ENCODE measurements at regions not wholly inside any gene's neighbourhood (a gene's known extent, or its start where the extent isn't known, plus 50 kb on each side); places are given as distances from the start of the nearest gene placed in this dataset.

DNA sequence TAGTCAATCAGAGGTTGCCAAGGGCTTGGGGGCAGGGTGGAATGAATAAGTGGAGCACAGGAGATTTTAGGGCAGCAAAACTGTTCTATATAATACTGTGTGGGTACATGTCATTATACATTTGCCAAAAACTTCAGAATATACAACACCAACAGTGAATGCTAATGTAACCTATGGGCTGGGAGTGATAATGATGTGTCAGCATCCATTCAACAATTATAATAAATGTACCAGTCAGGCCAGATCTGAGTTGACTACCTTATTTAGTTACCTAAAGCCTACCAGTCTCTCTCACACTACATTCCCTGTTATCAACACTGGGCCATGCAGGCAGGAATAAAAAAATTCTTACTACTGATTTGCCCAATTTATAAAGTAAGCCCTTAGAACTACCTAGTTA is 884.5 kb downstream of the TLE1 start:
- no peaks in the 10 kb centered on the region for H3K27me3 Mint-ChIP-seq
- DNase-seq = no peak
- H3K9me3 Mint-ChIP-seq = peaks cover 2% of the 10 kb centered on the region
- H3K36me3 Mint-ChIP-seq = no peaks in the 10 kb centered on the region
- CTCF ChIA-PET = no interaction called here
- H3K4me1 Mint-ChIP-seq = no peaks in the 10 kb centered on the region
- no peak overlapping the region for H3K4me3 Mint-ChIP-seq
- no peak overlapping the region for H3K27ac Mint-ChIP-seq

DNA sequence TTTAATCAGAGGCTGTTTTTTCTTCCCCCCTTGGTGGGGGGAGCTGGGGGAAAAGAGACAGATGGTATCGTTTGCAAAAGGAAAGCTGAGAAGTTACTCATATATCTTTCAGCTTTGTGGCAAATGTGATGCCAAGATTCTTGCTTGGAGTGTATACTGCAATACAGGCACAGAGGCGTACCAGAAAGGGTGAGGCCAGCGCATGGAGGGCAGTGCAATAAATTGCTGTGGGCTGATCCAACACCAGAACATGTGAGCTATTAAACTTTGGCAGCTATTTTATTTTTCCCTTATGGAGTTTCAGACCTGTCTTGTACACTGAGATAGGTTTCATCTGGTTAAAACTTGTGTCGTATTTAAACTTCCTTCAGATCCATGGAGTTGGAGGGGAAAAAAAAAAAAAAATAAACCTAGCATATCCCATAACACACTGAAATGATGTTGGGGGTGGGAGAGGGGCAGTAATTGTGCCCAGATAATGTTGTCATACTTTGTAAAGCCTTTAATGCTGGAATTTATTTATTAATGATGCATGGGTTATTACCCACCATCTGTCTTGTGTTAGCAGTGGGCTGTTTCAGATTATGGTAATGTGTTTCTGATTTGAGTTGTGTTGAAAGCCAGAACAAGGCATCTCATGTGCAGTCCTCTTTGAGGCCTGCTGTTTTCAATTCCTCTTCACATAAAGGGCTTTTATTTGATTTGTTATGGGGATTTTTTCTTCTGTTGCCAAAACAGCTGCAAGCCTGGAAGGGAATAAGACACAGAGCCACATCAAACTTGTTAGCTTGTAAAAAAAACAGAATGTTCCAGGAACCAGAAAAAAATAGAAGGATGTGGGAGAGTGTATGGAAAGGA is 891.3 kb downstream of the TLE1 start:
- Mint-ChIP-seq H3K4me1 (no peaks in the 10 kb centered on the region), H3K36me3 (no peaks in the 10 kb centered on the region), H3K27ac (no peak overlapping the region), H3K4me3 (no peak overlapping the region), H3K9me3 (peaks cover 2% of the 10 kb centered on the region), H3K27me3 (no peaks in the 10 kb centered on the region)
- no peak for DNase-seq
- CTCF ChIA-PET = no interaction called here

DNA sequence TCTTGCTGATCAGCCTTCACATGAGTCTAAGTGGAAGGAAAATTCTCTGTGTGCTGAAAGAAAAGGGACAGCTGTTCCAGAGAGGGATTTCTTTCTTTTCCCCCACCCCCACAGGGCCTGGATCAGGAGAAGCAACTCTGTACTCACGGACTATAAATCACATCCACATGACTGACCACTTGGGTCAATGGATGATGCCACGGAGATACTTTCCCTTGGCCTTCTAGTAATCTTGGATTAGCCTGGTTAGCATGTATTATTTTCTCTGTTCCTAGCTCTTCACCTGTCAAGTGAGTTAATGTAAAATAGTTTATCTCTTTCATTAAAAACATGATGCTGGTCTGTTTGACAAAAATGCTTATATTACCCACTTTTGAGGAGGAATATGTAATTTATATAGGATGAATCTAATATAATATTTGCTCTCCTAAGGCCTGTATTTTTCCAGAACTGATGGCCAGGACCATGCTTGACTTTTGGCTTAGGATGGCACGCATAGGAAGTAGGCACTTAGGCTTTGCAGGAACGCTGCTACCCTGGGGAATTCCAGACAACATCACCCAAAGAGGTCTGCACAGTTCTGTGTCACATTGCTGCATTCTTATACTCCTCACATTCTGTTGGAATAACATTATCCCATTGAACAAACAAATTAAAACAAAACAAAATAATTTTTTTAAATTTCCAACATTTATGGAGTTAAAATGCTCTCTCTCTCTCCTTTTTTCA is 892.1 kb downstream of the TLE1 start:
- Mint-ChIP-seq H3K4me1 (no peaks in the 10 kb centered on the region), H3K27me3 (no peaks in the 10 kb centered on the region), H3K9me3 (peaks cover 2% of the 10 kb centered on the region), H3K4me3 (no peak overlapping the region), H3K27ac (no peak overlapping the region), H3K36me3 (no peaks in the 10 kb centered on the region)
- DNase-seq = no peak
- CTCF ChIA-PET = no interaction called here

DNA sequence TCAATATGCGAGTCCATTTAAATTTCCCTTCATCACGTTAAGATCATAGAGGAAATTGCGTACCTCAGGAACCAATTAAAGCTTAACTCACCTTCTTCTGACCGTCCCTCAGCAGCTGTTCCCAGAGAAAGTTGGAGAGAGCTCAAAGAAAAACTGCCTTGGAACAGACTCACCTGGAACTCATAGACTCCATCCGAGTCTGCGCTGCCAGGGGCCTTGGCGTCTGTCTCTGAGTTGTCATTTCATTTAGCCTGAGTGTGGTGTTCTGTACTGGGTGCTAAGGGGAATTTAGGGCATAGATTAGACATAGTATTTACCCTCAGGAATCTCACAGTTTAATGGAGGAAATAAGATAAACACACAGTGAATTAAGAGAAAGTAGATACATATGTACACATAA is 892.7 kb downstream of the TLE1 start:
- Mint-ChIP-seq H3K4me1 (no peaks in the 10 kb centered on the region), H3K27me3 (no peaks in the 10 kb centered on the region), H3K9me3 (peaks cover 2% of the 10 kb centered on the region), H3K4me3 (no peak overlapping the region), H3K27ac (no peak overlapping the region), H3K36me3 (no peaks in the 10 kb centered on the region)
- CTCF ChIA-PET = no interaction called here
- no peak for DNase-seq

DNA sequence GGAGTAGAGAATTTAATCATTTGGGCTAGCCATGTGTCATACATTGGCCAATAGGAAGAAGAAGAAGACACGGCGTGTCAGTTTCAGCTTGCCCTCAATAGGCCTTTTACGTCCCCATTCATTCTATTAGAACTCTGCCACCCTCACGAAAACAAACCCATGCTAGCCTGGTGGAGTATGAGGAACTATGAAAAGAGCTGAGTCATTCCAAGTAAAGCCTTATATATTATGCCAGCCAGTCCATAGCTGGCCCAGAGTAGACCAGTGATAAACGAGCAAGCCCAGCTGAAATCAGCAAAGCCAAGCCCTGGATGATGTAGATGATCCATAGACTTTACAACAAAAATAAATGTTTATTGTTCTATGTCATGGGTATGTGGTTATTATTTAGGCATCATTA is 895.1 kb downstream of the TLE1 start:
- Mint-ChIP-seq H3K27me3 (no peaks in the 10 kb centered on the region), H3K4me1 (no peaks in the 10 kb centered on the region), H3K9me3 (no peaks in the 10 kb centered on the region), H3K4me3 (no peak overlapping the region), H3K27ac (no peak overlapping the region), H3K36me3 (no peaks in the 10 kb centered on the region)
- CTCF ChIA-PET = no interaction called here
- DNase-seq = no peak

DNA sequence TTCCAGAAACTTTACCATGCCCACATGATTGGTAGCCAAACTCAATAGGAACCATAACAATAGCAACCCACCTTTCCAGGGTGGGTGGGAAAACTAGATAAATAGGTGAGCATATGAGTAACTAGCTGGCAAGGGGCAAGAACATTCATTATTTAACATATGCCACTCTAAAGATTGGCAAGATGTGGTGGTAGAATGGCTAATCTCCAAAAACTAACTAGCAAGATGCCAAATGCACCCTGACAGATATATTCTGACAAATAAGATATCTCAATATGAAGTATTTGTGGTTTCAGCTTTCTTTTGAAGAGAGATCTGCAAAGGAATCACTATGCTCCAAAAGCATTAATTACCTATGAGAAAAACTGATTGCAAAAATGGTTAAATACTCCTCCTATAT is 895.6 kb downstream of the TLE1 start:
- Mint-ChIP-seq H3K4me1 (no peaks in the 10 kb centered on the region), H3K36me3 (no peaks in the 10 kb centered on the region), H3K27me3 (no peaks in the 10 kb centered on the region), H3K9me3 (no peaks in the 10 kb centered on the region), H3K4me3 (no peak overlapping the region), H3K27ac (no peak overlapping the region)
- CTCF ChIA-PET = no interaction called here
- DNase-seq = no peak

DNA sequence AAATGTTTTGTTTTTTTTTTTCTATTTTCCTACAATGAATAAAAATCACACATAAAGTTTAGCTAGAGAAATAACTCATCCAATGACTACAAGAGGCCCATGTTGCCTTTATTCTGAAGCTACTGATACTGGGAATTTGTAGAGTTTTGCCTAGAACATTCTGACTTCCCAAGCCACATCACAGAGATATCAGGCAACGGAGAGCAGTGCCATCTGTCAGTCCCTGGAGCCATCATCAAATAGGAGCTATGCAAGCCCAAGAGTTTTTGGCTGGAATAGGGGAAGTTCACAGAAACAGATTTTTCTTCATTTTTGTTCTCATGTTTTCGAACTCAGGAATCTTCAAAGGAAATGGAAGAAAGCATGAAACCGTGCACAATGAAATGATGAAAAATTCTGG is 896.6 kb downstream of the TLE1 start:
- CTCF ChIA-PET = no interaction called here
- DNase-seq = no peak
- H3K9me3 Mint-ChIP-seq = no peaks in the 10 kb centered on the region
- no peaks in the 10 kb centered on the region for H3K27me3 Mint-ChIP-seq
- no peak overlapping the region for H3K27ac Mint-ChIP-seq
- no peak overlapping the region for H3K4me3 Mint-ChIP-seq
- H3K36me3 Mint-ChIP-seq = no peaks in the 10 kb centered on the region
- no peaks in the 10 kb centered on the region for H3K4me1 Mint-ChIP-seq

DNA sequence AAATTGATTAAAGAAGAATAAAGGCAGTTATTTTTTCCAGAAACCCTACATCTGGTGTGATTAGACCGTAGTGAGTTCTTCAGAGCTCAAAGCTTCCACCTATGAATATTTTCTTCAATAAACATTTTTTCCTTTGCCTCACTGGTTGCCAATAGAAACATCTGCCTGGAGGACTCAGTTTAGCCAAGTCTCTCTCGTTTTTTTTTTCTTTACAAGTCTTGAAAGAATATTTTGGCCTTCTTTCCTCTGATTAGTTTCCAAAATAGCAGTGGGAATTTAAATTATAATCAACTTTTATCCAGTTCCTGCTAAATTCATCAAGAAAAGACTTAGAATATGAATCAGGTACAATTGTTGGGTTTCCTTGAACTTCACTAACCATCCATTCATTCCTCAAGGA is 897.5 kb downstream of the TLE1 start:
- Mint-ChIP-seq H3K27me3 (no peaks in the 10 kb centered on the region), H3K4me1 (no peaks in the 10 kb centered on the region), H3K36me3 (no peaks in the 10 kb centered on the region), H3K9me3 (no peaks in the 10 kb centered on the region), H3K4me3 (no peak overlapping the region), H3K27ac (no peak overlapping the region)
- DNase-seq = no peak
- CTCF ChIA-PET = no interaction called here

DNA sequence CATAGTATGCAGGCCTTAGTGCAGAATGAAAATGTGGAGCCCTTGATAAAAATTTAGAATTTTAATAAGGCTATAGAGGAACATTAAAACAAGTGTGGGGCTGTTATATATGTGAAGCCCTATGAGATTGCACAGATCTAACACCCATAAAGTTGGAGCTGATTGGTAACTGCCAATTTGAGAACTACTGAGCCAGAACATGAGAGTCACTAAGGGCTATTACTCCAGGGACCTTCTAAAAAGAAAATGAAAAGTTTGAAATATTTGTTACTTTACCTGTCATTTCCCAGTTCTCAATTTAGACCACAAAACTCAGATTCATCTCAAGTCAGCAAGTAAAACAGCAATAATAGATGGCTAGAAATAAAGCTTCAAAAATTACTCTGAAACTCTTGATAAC is 898.6 kb downstream of the TLE1 start:
- H3K4me1 Mint-ChIP-seq = no peaks in the 10 kb centered on the region
- CTCF ChIA-PET = no interaction called here
- H3K9me3 Mint-ChIP-seq = no peaks in the 10 kb centered on the region

DNA sequence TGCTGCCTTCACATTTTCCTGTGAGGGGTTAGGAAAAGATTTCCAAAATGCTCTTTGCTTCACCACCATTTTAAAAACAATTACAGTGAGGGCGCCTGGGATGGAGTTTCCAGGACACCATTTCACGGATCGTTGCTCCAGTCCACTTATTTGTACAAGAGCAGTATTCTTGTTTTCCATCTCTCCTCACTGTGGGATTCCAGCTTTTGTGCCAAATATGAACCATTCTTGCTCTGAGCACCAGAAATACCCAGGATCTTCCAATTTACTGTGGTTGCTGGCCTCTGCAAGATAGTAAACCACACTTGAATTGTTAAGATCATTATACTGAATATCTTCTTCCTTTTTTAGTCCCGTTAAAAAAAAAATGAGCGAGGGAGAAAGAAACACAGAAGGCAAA is 899.5 kb downstream of the TLE1 start:
- CTCF ChIA-PET = no interaction called here
- H3K27ac Mint-ChIP-seq = no peak overlapping the region
- no peaks in the 10 kb centered on the region for H3K4me1 Mint-ChIP-seq

More for the DNA sequence above, 898.6 kb downstream of the TLE1 start:
- Mint-ChIP-seq H3K36me3 (no peaks in the 10 kb centered on the region), H3K4me3 (no peak overlapping the region), H3K27me3 (no peaks in the 10 kb centered on the region), H3K27ac (no peak overlapping the region)
- no peak for DNase-seq

DNA sequence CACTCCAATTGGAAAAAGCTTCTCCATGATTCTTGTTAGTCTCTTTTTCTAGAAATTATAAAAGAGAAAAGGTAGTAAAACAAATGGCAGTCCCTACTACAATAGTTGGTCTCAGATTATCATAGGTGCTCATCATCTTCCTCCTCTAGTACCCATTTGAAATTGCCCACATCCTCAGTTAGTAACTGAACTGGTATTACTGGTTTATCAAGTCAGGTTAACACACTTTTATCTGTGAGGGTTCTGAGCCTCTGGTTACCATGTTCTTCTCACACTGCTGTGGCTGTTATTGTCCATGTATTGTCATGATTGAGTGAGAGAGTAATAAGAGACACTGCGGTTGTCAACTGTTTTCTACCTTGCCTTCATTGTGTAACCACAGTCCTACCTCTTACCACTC is 901.7 kb downstream of the TLE1 start:
- H3K27me3 Mint-ChIP-seq = no peaks in the 10 kb centered on the region
- no peaks in the 10 kb centered on the region for H3K36me3 Mint-ChIP-seq
- CTCF ChIA-PET = no interaction called here
- H3K4me3 Mint-ChIP-seq = no peak overlapping the region
- no peaks in the 10 kb centered on the region for H3K4me1 Mint-ChIP-seq
- H3K27ac Mint-ChIP-seq = no peak overlapping the region
- DNase-seq = no peak
- H3K9me3 Mint-ChIP-seq = no peaks in the 10 kb centered on the region

More for the DNA sequence above, 899.5 kb downstream of the TLE1 start:
- no peaks in the 10 kb centered on the region for H3K36me3 Mint-ChIP-seq
- H3K9me3 Mint-ChIP-seq = no peaks in the 10 kb centered on the region
- no peak overlapping the region for H3K4me3 Mint-ChIP-seq
- no peaks in the 10 kb centered on the region for H3K27me3 Mint-ChIP-seq
- DNase-seq = no peak

DNA sequence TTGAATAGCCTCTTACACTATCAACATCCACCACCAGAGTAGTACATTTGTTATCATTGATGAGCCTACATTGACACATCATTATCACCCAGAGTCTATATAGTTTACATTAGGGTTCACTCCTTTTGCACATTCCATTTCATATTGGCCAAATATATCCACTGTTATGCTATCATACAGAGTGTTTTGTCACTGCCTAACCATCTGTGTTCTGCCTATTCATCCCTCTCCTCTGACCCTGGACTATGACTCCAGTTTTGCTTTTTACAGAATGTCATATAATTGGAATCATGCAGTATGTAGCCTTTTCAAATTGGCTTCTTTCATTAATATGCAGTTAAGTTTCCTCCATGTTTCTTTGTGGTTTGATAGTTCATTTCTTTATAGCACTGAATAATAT is 904.7 kb downstream of the TLE1 start:
- no peaks in the 10 kb centered on the region for H3K36me3 Mint-ChIP-seq
- no peak overlapping the region for H3K27ac Mint-ChIP-seq
- CTCF ChIA-PET = no interaction called here
- H3K4me3 Mint-ChIP-seq = no peak overlapping the region
- no peak for DNase-seq
- no peaks in the 10 kb centered on the region for H3K9me3 Mint-ChIP-seq
- no peaks in the 10 kb centered on the region for H3K27me3 Mint-ChIP-seq
- H3K4me1 Mint-ChIP-seq = no peaks in the 10 kb centered on the region

DNA sequence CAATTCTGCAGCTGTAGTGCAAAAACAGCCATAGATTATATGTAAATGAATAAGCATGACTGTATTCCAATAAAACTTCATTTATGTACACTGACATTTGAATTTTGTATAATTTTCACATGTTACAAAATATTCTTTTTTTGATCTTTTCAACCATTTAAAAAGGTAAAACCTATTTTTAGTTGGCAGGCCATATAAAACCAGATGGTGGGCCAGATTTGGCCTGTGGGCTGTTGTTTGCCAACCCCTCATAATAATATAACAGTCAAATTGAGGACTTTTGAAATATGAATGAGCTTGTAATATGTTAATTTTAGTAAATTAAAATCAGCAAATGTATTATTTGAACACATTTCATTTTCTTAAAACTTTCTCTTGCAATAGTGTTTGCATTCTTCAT is 913.4 kb downstream of the TLE1 start:
- Mint-ChIP-seq H3K9me3 (no peaks in the 10 kb centered on the region), H3K27me3 (no peaks in the 10 kb centered on the region), H3K4me3 (no peak overlapping the region), H3K4me1 (no peaks in the 10 kb centered on the region), H3K27ac (no peak overlapping the region), H3K36me3 (no peaks in the 10 kb centered on the region)
- CTCF ChIA-PET = no interaction called here
- DNase-seq = no peak

DNA sequence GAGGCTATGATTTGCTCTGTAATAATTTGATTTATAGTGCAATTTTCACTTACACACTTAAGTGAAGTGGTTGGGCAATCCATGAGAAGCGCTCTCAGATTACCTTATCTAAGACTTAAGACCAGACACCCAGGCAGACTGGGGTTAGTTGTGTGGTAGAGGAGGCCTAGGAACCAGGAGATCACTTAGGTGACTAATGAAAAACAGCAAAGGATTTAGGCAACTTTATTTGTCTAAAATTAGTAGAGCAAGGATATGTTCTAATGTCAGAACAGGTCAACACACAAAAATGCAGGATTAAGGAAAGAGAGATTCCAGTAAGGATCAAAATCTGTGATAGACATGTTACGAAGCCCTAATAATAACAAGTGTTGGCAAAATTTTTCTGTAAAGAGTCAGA is 913.8 kb downstream of the TLE1 start:
- no peak for DNase-seq
- Mint-ChIP-seq H3K27ac (no peak overlapping the region), H3K36me3 (no peaks in the 10 kb centered on the region), H3K9me3 (no peaks in the 10 kb centered on the region), H3K4me1 (no peaks in the 10 kb centered on the region), H3K4me3 (no peak overlapping the region), H3K27me3 (no peaks in the 10 kb centered on the region)
- CTCF ChIA-PET = no interaction called here

DNA sequence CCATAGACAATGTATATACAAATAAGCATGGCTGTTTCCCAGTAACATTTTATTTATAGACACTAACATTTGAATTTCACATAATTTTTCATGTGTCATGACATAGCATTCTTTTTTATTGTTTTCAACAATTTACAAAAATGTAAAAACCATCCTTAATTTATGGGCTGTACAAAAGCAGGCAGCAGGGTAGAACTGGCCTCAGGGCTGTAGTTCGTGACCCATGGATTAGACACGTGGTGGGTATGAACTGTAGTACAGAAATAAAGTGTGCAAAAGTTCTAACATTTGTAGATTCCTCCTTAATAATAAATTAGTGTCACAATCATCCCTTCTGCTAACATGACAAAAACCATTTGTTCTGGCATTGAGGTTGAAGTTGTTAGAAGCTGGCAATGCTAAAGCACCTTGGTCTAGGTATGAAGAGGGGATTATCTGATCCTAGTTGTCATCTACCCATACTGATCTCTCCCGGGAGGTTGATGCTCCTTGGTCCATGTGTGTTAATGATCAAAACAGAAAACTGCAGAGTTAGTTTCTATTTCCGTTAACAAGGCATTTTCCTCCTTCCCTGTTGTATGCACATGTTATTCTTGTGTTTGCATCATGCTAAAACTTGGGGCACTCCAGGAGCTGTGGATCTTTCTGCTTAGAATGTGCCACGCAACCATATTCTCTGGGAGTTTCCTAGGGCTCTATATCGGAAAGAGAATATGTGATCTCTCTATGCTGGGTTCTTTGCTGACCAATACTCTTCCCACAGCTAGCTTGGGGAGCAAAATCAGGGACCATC is 917.6 kb downstream of the TLE1 start:
- no peak overlapping the region for H3K4me3 Mint-ChIP-seq
- no peaks in the 10 kb centered on the region for H3K36me3 Mint-ChIP-seq
- no peak overlapping the region for H3K27ac Mint-ChIP-seq
- H3K27me3 Mint-ChIP-seq = no peaks in the 10 kb centered on the region
- H3K4me1 Mint-ChIP-seq = no peaks in the 10 kb centered on the region
- H3K9me3 Mint-ChIP-seq = no peaks in the 10 kb centered on the region
- DNase-seq = no peak
- CTCF ChIA-PET = no interaction called here
